Osteoblast (primary cell): ENCODE measurements at regions not wholly inside any gene's neighbourhood (a gene's known extent, or its start where the extent isn't known, plus 50 kb on each side); places are given as distances from the start of the nearest gene placed in this dataset.

ENCODE experiments used
- DNase-seq: peaks from one replicate; pipeline ENCODE4 v3.0.0; 2011; ENCODE audit warnings: low spot score, mixed read lengths; ENCODE audit not compliant: insufficient read length; ENCODE audit errors: missing footprints
- H2AFZ ChIP-seq: 2 replicates; pipeline ENCODE4 v1.6.0; 2011; ENCODE audit warnings: mild to moderate bottlenecking, low read length
- H3K27ac ChIP-seq: 2 replicates; pipeline ENCODE4 v1.5.1; 2011; ENCODE audit warnings: mild to moderate bottlenecking, low read depth, low read length, moderate library complexity
- H3K27me3 ChIP-seq: 2 replicates; pipeline ENCODE4 v1.6.0; 2012; ENCODE audit warnings: mild to moderate bottlenecking, control low read depth, inconsistent platforms, low read length, moderate library complexity; ENCODE audit not compliant: insufficient read depth
- H3K36me3 ChIP-seq: 2 replicates; pipeline ENCODE4 v1.5.1; 2011; ENCODE audit warnings: mild to moderate bottlenecking, low read length, control low read depth, moderate library complexity; ENCODE audit not compliant: insufficient read depth
- H3K4me1 ChIP-seq: 2 replicates; pipeline ENCODE4 v1.5.1; 2011; ENCODE audit warnings: mild to moderate bottlenecking, low read length, control low read depth, moderate library complexity; ENCODE audit not compliant: insufficient read depth
- H3K4me2 ChIP-seq: 2 replicates; pipeline ENCODE4 v1.6.0; 2011; ENCODE audit warnings: mild to moderate bottlenecking, low read length; ENCODE audit not compliant: insufficient read depth
- H3K4me3 ChIP-seq: fragments of 200-600 bp; sonication (generic); 3 replicates; pipeline ENCODE4 v1.5.1; 2012; ENCODE audit warnings: mild to moderate bottlenecking, low read length, inconsistent platforms; ENCODE audit not compliant: insufficient read depth
- H3K79me2 ChIP-seq: 2 replicates; pipeline ENCODE4 v1.6.0; 2012; ENCODE audit warnings: mild to moderate bottlenecking, low read length, control low read depth, inconsistent platforms; ENCODE audit not compliant: insufficient read depth
- H3K9me3 ChIP-seq: 2 replicates; pipeline ENCODE4 v1.5.1; 2011; ENCODE audit warnings: low read depth, low read length, control low read depth
- H4K20me1 ChIP-seq: 2 replicates; pipeline ENCODE4 v1.6.0; 2012; ENCODE audit warnings: mild to moderate bottlenecking, low read length, control low read depth; ENCODE audit not compliant: insufficient read depth
- TF ChIP-seq, protein P1 (sequence below): IDR thresholded peaks from 2 replicates; pipeline ENCODE4 v1.5.1; 2011; ENCODE audit warnings: mild to moderate bottlenecking, low read depth, low read length, moderate library complexity; ENCODE audit errors: extremely low read depth

GRCh38 chr10:3932597-3933375, 147.8 kb upstream of the KLF6 start:
- Histone ChIP-seq H3K79me2 (no peaks in the 10 kb centered on the region), H4K20me1 (no peaks in the 10 kb centered on the region), H3K27ac (no peak overlapping the region), H2AFZ (no peak overlapping the region), H3K4me2 (no peak overlapping the region), H3K4me1 (peaks cover 14% of the 10 kb centered on the region), H3K4me3 (no peak overlapping the region), H3K36me3 (no peaks in the 10 kb centered on the region), H3K27me3 (no peaks in the 10 kb centered on the region), H3K9me3 (no peaks in the 10 kb centered on the region)
- TF ChIP-seq, protein P1, sequence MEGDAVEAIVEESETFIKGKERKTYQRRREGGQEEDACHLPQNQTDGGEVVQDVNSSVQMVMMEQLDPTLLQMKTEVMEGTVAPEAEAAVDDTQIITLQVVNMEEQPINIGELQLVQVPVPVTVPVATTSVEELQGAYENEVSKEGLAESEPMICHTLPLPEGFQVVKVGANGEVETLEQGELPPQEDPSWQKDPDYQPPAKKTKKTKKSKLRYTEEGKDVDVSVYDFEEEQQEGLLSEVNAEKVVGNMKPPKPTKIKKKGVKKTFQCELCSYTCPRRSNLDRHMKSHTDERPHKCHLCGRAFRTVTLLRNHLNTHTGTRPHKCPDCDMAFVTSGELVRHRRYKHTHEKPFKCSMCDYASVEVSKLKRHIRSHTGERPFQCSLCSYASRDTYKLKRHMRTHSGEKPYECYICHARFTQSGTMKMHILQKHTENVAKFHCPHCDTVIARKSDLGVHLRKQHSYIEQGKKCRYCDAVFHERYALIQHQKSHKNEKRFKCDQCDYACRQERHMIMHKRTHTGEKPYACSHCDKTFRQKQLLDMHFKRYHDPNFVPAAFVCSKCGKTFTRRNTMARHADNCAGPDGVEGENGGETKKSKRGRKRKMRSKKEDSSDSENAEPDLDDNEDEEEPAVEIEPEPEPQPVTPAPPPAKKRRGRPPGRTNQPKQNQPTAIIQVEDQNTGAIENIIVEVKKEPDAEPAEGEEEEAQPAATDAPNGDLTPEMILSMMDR: no peak
- DNase-seq: no peak

DNA sequence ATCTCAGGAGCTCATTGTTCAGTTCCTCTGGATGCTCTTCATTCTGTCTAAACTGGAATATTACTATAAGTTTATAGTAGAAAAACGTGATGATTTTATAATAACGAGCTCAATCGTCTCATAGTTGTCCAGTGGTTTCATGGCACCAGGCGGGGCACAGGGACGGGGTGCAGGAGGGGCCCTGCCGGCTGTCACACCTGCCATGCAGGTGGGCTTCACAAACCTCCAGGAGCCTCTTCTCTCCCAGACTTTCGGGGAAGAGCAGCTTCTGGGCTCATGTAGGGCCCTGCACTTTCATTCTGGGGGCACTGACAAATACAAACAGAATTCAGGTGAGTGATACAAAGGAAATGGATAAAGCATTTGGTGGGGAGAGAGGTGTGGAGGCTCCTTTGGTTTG, 146.9 kb upstream of the KLF6 start:
- Histone ChIP-seq H4K20me1 (no peaks in the 10 kb centered on the region), H3K27ac (no peak overlapping the region)

GRCh38 chr10:3931224-3931623, 146.2 kb upstream of the KLF6 start:
- Histone ChIP-seq H3K27ac (no peak overlapping the region), H3K4me2 (no peak overlapping the region), H3K79me2 (no peaks in the 10 kb centered on the region), H3K36me3 (no peaks in the 10 kb centered on the region), H3K27me3 (no peaks in the 10 kb centered on the region), H2AFZ (no peak overlapping the region), H3K9me3 (no peaks in the 10 kb centered on the region), H4K20me1 (no peaks in the 10 kb centered on the region), H3K4me1 (peaks cover 12% of the 10 kb centered on the region), H3K4me3 (no peak overlapping the region)
- DNase-seq: no peak
- TF ChIP-seq, protein P1: no peak

More for the DNA sequence above, 146.9 kb upstream of the KLF6 start:
- Histone ChIP-seq H2AFZ (no peak overlapping the region), H3K9me3 (no peaks in the 10 kb centered on the region), H3K4me2 (no peak overlapping the region), H3K4me1 (peaks cover 14% of the 10 kb centered on the region), H3K27me3 (no peaks in the 10 kb centered on the region), H3K4me3 (no peak overlapping the region), H3K36me3 (no peaks in the 10 kb centered on the region), H3K79me2 (no peaks in the 10 kb centered on the region)
- DNase-seq: no peak
- TF ChIP-seq, protein P1: no peak

GRCh38 chr10:3928569-3928968, 143.6 kb upstream of the KLF6 start:
- H2AFZ ChIP-seq: no peak overlapping the region
- DNase-seq: no peak
- H3K36me3 ChIP-seq: no peaks in the 10 kb centered on the region
- no peaks in the 10 kb centered on the region for H3K9me3 ChIP-seq
- no peak overlapping the region for H3K4me2 ChIP-seq
- H4K20me1 ChIP-seq: no peaks in the 10 kb centered on the region
- H3K79me2 ChIP-seq: no peaks in the 10 kb centered on the region
- H3K27me3 ChIP-seq: no peaks in the 10 kb centered on the region
- no peak overlapping the region for H3K27ac ChIP-seq
- no peak overlapping the region for H3K4me3 ChIP-seq
- peaks cover 7% of the 10 kb centered on the region for H3K4me1 ChIP-seq
- TF ChIP-seq, protein P1: no peak
